ENCODE measurements at regions not wholly inside any gene's neighbourhood (a gene's known extent, or its start where the extent isn't known, plus 50 kb on each side); places are given as distances from the start of the nearest gene placed in this dataset.
"Not testable (repeated sequence)": the region's sequence is repeated elsewhere in the genome, so short reads cannot be mapped to it uniquely, and the experiment has no call there.

DNA sequence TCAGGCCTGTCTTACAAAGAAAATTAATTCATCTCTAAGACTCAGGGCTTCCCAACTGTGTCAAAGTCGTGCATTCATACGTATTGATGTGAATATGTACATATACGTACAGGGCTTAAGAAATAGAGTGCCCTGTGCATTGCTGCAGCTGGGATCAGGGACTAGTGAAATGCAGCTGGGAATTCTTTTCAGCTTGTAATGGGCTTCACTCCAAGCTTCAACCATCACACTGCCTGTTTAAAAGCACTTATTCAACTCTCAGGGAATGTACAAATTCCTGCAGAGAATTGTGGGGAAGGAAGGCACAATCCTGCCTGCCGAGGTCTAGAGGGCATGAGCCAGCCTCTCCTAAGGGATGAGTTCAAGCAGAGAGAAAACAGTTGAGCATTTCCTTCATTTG is 59.6 kb upstream of the MAN2A1 start:
- CTCF ChIA-PET: interaction anchor here (0.7 kb wide), 1 partner anchor 12 kb away, joined by 5 read pairs; no protein-coding TSS in a partner anchor
- H3K9me3 Mint-ChIP-seq: no peaks in the 10 kb centered on the region
- no peaks in the 10 kb centered on the region for H3K27me3 Mint-ChIP-seq (ENCODE audit: low read depth)
- H3K4me3 Mint-ChIP-seq: no peak overlapping the region
- H3K4me1 Mint-ChIP-seq (ENCODE audit: low read depth): no peaks in the 10 kb centered on the region
- H3K27ac Mint-ChIP-seq: no peak overlapping the region
- no peaks in the 10 kb centered on the region for H3K36me3 Mint-ChIP-seq (ENCODE audit: low read depth)
- intact Hi-C loops (cut with micrococcal nuclease): no loop called here
- no peak for DNase-seq

GRCh38 chr5:109628591-109628990 is 61.1 kb upstream of the MAN2A1 start:
- H3K9me3 Mint-ChIP-seq: no peaks in the 10 kb centered on the region
- DNase-seq: no peak
- H3K27me3 Mint-ChIP-seq (ENCODE audit: low read depth): no peaks in the 10 kb centered on the region
- no peaks in the 10 kb centered on the region for H3K4me1 Mint-ChIP-seq (ENCODE audit: low read depth)
- CTCF ChIA-PET: interaction anchor here (0.6 kb wide), 1 partner anchor 37 kb away, joined by 3 read pairs; no protein-coding TSS in a partner anchor
- H3K27ac Mint-ChIP-seq: no peak overlapping the region
- H3K4me3 Mint-ChIP-seq: no peak overlapping the region
- intact Hi-C loops (cut with micrococcal nuclease): no loop called here
- no peaks in the 10 kb centered on the region for H3K36me3 Mint-ChIP-seq (ENCODE audit: low read depth)

GRCh38 chr5:109621266-109621665 is 68.5 kb upstream of the MAN2A1 start:
- H3K27ac Mint-ChIP-seq; H3K4me3 Mint-ChIP-seq; H3K4me1 Mint-ChIP-seq (ENCODE audit: low read depth); H3K27me3 Mint-ChIP-seq (ENCODE audit: low read depth); intact Hi-C loops (cut with micrococcal nuclease); DNase-seq; CTCF ChIA-PET; H3K9me3 Mint-ChIP-seq; H3K36me3 Mint-ChIP-seq (ENCODE audit: low read depth): not testable (repeated sequence)

DNA sequence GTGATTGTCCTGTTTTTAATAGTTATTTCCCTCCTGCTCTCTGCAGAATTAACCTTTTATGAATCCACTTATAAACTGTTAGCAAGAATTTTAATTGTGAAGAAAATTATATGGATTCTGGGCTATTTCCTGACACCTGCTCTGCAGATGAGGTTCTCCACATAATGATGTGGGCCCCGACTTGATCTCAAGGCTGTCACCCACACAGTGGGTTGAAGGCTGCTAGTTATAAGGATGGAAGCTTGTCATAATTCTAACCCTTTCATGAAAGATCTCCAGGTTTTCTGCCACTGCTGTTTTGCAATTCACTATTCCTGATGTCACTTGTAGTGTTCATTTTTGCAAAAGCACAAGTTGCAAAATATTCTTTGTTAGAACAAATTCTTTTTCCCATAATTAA is 69.1 kb upstream of the MAN2A1 start:
- H3K27me3 Mint-ChIP-seq (ENCODE audit: low read depth): no peaks in the 10 kb centered on the region
- no peak for DNase-seq
- H3K27ac Mint-ChIP-seq: no peak overlapping the region
- no peak overlapping the region for H3K4me3 Mint-ChIP-seq
- no peaks in the 10 kb centered on the region for H3K4me1 Mint-ChIP-seq (ENCODE audit: low read depth)
- H3K9me3 Mint-ChIP-seq: no peaks in the 10 kb centered on the region
- H3K36me3 Mint-ChIP-seq (ENCODE audit: low read depth): no peaks in the 10 kb centered on the region
- intact Hi-C loops (cut with micrococcal nuclease): no loop called here
- CTCF ChIA-PET: no interaction called here

- no peaks in the 10 kb centered on the region for H3K9me3 Mint-ChIP-seq
- DNase-seq: no peak
- H3K36me3 Mint-ChIP-seq (ENCODE audit: low read depth): no peaks in the 10 kb centered on the region
- intact Hi-C loops (cut with micrococcal nuclease): no loop called here
- no peak overlapping the region for H3K27ac Mint-ChIP-seq
- H3K27me3 Mint-ChIP-seq (ENCODE audit: low read depth): no peaks in the 10 kb centered on the region
- H3K4me3 Mint-ChIP-seq: no peak overlapping the region
- CTCF ChIA-PET: no interaction called here
- no peaks in the 10 kb centered on the region for H3K4me1 Mint-ChIP-seq (ENCODE audit: low read depth)
Measured at GRCh38 chr5:109619606-109620005, 70.1 kb upstream of the MAN2A1 start.

- no peaks in the 10 kb centered on the region for H3K27me3 Mint-ChIP-seq (ENCODE audit: low read depth)
- CTCF ChIA-PET: no interaction called here
Measured at GRCh38 chr5:109619021-109619460, 70.7 kb upstream of the MAN2A1 start.

GRCh38 chr5:109614981-109615380 is 74.7 kb upstream of the MAN2A1 start:
- CTCF ChIA-PET: no interaction called here
- no peak overlapping the region for H3K27ac Mint-ChIP-seq
- no peak for DNase-seq
- no peak overlapping the region for H3K4me3 Mint-ChIP-seq
- intact Hi-C loops (cut with micrococcal nuclease): no loop called here
- H3K4me1 Mint-ChIP-seq (ENCODE audit: low read depth): no peaks in the 10 kb centered on the region
- H3K27me3 Mint-ChIP-seq (ENCODE audit: low read depth): no peaks in the 10 kb centered on the region
- no peaks in the 10 kb centered on the region for H3K36me3 Mint-ChIP-seq (ENCODE audit: low read depth)
- no peaks in the 10 kb centered on the region for H3K9me3 Mint-ChIP-seq

More at GRCh38 chr5:109619021-109619460, 70.7 kb upstream of the MAN2A1 start:
- no peak overlapping the region for H3K27ac Mint-ChIP-seq
- intact Hi-C loops (cut with micrococcal nuclease): no loop called here
- H3K9me3 Mint-ChIP-seq: no peaks in the 10 kb centered on the region
- no peak for DNase-seq
- H3K4me1 Mint-ChIP-seq (ENCODE audit: low read depth): no peaks in the 10 kb centered on the region
- no peaks in the 10 kb centered on the region for H3K36me3 Mint-ChIP-seq (ENCODE audit: low read depth)
- H3K4me3 Mint-ChIP-seq: no peak overlapping the region

GRCh38 chr5:109614301-109614700 is 75.4 kb upstream of the MAN2A1 start:
- H3K27ac Mint-ChIP-seq: no peak overlapping the region
- intact Hi-C loops (cut with micrococcal nuclease): no loop called here
- DNase-seq: no peak
- no peak overlapping the region for H3K4me3 Mint-ChIP-seq
- no peaks in the 10 kb centered on the region for H3K9me3 Mint-ChIP-seq
- CTCF ChIA-PET: no interaction called here
- no peaks in the 10 kb centered on the region for H3K4me1 Mint-ChIP-seq (ENCODE audit: low read depth)
- no peaks in the 10 kb centered on the region for H3K27me3 Mint-ChIP-seq (ENCODE audit: low read depth)
- no peaks in the 10 kb centered on the region for H3K36me3 Mint-ChIP-seq (ENCODE audit: low read depth)

- CTCF ChIA-PET: interaction anchor here (0.9 kb wide), 1 partner anchor 9 kb away, joined by 4 read pairs; no protein-coding TSS in a partner anchor
Measured at GRCh38 chr5:109612278-109612905, 77.3 kb upstream of the MAN2A1 start.

DNA sequence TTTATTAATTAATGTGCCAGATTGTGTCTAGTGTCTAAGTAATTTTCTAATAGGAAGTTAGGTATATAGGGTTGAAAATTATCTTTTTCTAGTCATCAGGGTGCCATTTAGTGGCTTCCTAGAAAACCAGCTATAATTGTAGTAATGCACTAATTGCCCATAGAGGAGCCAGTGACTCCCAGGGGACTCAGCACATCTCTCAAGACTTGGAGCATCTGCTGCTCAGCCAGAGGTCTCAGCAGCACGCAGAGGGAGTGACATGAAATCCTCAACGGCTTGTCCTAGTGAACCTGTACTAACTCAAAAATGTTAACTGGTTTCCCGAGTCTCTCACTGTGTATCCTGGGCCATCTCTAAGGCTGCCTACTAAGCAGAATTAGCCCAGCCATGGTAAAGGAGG is 78.2 kb upstream of the MAN2A1 start:
- CTCF ChIA-PET: no interaction called here
- intact Hi-C loops (cut with micrococcal nuclease): no loop called here
- Mint-ChIP-seq H3K27me3 (ENCODE audit: low read depth) (no peaks in the 10 kb centered on the region), H3K4me3 (no peak overlapping the region), H3K4me1 (ENCODE audit: low read depth) (no peaks in the 10 kb centered on the region), H3K9me3 (no peaks in the 10 kb centered on the region), H3K36me3 (ENCODE audit: low read depth) (no peaks in the 10 kb centered on the region), H3K27ac (no peak overlapping the region)
- no peak for DNase-seq

More at GRCh38 chr5:109612278-109612905, 77.3 kb upstream of the MAN2A1 start:
- DNase-seq: no peak
- Mint-ChIP-seq H3K27me3 (ENCODE audit: low read depth) (no peaks in the 10 kb centered on the region), H3K4me3 (no peak overlapping the region), H3K27ac (no peak overlapping the region), H3K9me3 (no peaks in the 10 kb centered on the region), H3K36me3 (ENCODE audit: low read depth) (no peaks in the 10 kb centered on the region), H3K4me1 (ENCODE audit: low read depth) (no peaks in the 10 kb centered on the region)
- intact Hi-C loops (cut with micrococcal nuclease): no loop called here

DNA sequence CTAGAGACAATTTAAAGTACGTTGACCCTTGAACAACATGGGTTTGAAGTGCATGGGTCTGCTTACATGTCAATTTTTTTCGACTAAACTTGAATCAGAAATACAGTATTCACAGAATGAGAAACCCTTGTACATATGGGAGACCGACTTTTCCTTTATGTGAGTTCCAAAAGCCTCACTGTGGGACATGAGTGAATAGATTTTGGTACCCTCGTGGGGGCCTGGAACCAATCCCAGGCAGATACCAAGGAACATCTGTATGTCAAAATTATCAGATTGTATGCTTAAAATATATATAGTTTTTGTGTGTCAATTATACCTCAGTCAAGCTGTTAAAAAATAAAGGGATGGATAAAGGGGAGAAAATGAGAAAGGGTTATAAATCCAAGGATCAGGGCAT is 78.7 kb upstream of the MAN2A1 start:
- Mint-ChIP-seq H3K27me3 (ENCODE audit: low read depth) (no peaks in the 10 kb centered on the region), H3K27ac (no peak overlapping the region), H3K36me3 (ENCODE audit: low read depth) (no peaks in the 10 kb centered on the region), H3K9me3 (no peaks in the 10 kb centered on the region), H3K4me1 (ENCODE audit: low read depth) (no peaks in the 10 kb centered on the region), H3K4me3 (no peak overlapping the region)
- CTCF ChIA-PET: no interaction called here
- intact Hi-C loops (cut with micrococcal nuclease): no loop called here
- no peak for DNase-seq

- intact Hi-C loops (cut with micrococcal nuclease): no loop called here
- CTCF ChIA-PET: no interaction called here
- Mint-ChIP-seq H3K4me3 (no peak overlapping the region), H3K27me3 (ENCODE audit: low read depth) (no peaks in the 10 kb centered on the region), H3K36me3 (ENCODE audit: low read depth) (no peaks in the 10 kb centered on the region), H3K27ac (no peak overlapping the region), H3K4me1 (ENCODE audit: low read depth) (no peaks in the 10 kb centered on the region), H3K9me3 (no peaks in the 10 kb centered on the region)
- no peak for DNase-seq
Measured at GRCh38 chr5:109610581-109610980, 79.1 kb upstream of the MAN2A1 start.

DNA sequence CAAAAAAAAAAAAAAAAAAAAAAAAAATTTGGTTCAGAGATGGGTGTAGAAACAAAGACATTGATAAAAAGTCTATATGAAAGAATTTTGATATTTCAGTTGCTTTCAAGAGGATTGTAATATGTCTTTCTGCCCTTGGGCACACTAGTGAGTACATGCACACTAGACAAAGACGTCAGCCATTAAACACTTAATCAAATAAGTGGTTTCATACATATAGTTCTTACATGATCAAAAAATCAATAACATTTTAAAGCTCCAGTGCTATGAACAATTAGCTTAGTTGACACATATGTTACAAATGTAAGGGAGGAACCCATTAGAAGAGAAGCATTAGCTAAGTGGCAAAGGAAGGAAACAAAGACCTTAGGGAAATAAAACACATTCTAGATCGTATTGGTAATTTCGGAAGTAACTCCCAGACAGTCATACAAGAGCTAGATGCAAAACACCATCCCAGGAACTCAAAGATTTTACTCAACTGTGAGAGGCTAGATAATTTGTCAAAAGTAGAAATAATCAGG is 84.5 kb upstream of the MAN2A1 start:
- no peaks in the 10 kb centered on the region for H3K27me3 Mint-ChIP-seq (ENCODE audit: low read depth)
- no peaks in the 10 kb centered on the region for H3K9me3 Mint-ChIP-seq
- no peak overlapping the region for H3K27ac Mint-ChIP-seq
- intact Hi-C loops (cut with micrococcal nuclease): no loop called here
- no peaks in the 10 kb centered on the region for H3K4me1 Mint-ChIP-seq (ENCODE audit: low read depth)
- CTCF ChIA-PET: interaction anchor here (1.0 kb wide), 1 partner anchor 83 kb away, joined by 3 read pairs; no protein-coding TSS in a partner anchor
- no peak overlapping the region for H3K4me3 Mint-ChIP-seq
- H3K36me3 Mint-ChIP-seq (ENCODE audit: low read depth): no peaks in the 10 kb centered on the region
- DNase-seq: no peak
